ENCODE measurements at regions not wholly inside any gene's neighbourhood (a gene's known extent, or its start where the extent isn't known, plus 50 kb on each side); places are given as distances from the start of the nearest gene placed in this dataset.

- TF ChIP-seq EZH2 (IDR thresholded peaks at IDR 0.05; ENCODE audit: borderline replicate concordance, insufficient read depth, low read depth, low read length, poor library complexity, severe bottlenecking) = no peak
- TF ChIP-seq CTCF (IDR thresholded peaks at IDR 0.05) = no peak
These were observed 122.6 kb downstream of the RCHY1 start for GRCh38 chr4:75391489-75392166.
